Left renal pelvis (tissue), 4 donors: ENCODE measurements at regions not wholly inside any gene's neighbourhood (a gene's known extent, or its start where the extent isn't known, plus 50 kb on each side); places are given as distances from the start of the nearest gene placed in this dataset.
"Not testable (repeated sequence)": the region's sequence is repeated elsewhere in the genome, so short reads cannot be mapped to it uniquely, and the experiment has no call there.

ENCODE experiments used
- DNase-seq, 4 donors: peaks; one replicate each; pipeline ENCODE4 v3.0.0-alpha.2; 2013; ENCODE audit warnings: low read depth in 4 of 4, low spot score in 3 of 4

DNA sequence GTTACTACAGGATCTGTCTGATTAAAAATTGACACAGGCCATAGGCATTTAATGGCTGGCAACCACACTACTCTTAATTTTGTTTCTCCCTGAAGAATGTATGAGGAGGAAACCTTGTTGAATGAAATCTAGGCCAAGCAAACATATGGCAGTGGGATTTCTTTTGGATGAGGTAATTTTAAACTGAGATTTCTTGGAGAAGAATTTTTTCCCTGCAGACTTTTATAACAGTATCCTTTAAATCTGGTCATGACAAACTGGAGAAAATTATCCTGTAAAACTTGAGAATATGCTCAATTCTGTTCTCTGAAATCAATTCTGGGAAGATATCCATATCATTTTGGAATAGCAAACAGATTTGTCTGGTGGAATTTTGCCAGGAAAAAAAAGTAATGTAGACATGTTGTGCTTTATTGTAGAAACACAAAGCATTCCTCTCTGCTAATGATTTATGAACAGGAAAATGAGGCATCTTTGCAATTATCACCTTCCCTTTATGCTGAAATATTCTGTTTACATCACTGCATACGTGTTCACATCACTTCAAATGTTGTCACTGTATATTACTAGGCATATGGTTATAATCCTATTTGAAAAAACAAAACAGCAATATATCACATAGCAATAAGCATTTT, 108.3 kb upstream of the ARSJ start:
- DNase-seq, result no peak

DNA sequence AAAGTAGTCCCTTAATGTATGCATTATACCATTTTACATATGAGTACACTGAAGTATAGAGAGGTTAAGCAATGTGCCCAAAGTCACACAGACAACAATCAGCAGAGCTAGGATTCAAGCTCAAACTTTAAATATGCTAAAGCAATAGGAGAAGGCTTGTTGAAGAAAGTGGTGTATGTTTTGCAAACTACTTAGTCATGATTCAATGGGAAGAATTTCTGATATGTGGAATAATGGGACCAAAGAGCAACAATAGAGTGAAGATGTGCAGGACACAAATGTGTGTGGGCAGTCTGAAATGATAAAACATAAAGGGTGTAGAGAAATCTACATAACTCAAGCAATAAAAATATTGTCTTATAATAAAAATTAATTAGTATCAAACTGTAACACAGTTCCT, 109.0 kb upstream of the ARSJ start:
- DNase-seq, result no peak

DNA sequence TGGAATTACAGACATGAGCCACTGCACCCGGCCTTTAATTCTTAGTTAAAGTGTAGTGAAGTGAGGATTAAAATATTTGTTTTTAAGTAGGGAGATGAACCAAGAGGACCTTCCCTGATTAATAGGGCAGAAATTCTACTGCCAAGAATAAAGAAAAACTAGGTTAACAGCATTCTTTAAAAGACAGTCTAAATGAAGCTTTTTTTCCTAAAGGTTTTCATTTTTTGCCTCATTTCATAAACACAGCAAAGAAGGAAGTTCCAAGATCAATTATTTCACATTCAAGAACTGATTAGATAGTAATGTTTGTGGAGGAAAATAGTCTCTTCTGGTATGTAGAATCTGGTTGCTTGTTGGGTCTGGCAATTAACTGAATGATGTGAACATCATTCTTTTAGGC, 112.1 kb upstream of the ARSJ start:
- no peak for DNase-seq

DNA sequence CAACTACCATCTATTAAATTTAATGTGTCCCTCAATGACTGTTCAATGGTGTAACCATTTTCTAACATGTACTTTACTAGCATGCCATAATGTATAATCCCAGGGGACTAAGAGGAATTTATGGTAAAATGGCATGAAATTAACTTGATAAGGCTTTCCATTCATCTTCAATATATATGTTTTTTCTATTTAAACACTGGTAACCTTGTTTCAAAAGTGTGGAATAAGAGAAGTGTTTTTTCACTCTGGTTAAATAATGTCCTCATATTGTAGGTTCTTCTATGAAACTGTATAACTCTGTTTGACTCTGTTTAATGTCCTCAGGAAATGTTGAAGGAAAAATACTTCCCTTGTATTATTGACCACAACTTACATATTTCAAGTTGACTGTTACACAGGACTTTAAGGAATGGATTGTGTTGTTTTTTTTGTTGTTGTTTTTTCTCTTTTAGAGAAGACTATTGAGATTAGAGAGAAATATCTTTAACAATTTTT, 113.8 kb upstream of the ARSJ start:
- DNase-seq, result no peak

DNA sequence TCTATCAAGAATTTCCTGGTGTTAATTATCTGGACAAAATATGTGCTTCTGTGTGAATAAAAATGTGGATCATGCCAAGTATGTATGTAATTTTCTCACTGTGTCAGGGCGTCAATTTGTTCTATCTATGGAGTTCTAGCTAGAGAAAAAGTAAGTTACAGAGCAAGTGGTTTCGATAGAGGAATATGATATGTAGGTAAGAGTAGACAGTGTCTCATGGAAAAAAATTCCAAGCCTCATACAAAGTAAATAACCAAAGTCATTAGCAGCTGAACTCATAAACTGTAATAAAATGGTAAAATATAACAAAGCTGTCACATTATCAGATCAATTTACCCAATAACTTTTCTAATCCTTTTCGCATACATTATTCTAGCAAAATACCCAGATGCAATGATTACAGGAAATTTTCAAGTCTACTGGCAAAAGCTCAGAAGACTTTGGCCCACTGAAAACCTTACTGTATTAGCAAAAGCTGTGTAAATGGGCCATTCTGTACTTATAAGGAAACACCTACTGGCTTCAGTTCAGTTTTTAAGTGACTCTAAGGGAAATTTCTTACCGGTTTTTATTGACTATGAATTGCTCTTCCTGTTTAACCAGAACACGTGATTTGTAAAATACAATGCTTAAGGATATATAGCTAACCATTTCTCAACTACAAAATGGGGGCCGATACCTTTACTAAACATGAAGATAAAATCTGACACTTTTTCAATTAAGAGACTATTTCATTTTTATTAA, 121.0 kb upstream of the ARSJ start:
- DNase-seq, result no peak

DNA sequence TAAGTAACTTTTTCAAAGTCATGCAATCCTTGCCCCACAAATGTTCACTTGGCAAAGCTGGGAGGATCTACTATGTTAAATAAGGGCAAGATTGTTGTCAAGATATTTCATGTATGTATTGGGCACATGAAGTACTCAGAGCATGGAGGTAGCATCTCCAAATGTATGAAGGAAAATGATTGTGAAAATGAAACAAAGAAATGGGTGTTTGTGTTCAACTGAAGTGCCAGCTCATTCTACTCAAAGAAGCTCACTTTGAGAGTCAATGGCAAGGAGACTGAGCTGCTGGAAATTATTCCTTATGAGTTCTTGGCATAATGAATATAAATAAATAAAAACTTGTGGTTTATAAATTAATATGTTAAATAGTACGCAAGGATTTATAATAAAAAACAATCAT, 124.5 kb upstream of the ARSJ start:
- no peak for DNase-seq

DNA sequence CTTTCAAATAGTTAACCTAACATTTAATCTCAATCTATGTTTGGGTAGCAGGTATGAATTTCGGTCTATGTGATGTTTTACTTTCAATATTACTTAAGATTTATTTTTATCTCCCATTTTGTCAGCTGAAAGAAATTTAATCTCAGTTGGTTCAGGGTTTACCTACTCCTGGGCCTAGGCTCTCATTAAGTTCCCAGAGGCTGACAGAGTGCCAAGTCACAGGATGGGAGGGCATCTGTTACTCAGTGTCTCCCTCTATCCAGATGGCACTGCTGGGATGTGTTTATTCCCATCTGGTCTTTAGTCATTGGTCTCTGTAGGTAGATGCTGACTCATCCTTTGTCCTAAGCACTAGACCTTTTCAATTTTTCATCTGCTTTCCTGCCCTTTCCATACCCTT, 129.4 kb upstream of the ARSJ start:
- DNase-seq, result no peak

DNA sequence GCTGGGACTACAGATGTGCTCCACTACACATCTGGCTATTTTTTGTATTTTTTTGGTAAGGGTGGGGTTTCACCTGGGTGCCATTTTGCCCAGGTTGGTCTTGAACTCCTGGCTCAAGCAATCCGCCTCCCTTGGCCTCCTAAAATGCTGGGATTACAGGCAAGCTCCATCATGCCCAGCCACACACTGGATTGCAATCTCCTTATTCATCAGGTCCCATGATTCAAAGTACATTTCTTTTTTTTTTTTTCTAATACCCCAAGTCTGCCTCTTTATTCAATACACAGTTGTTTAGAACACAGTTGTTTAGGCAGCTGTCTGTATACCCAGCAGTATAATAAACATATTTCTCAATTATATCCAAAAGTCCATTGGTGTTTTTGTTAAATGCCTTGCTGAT, 130.3 kb upstream of the ARSJ start:
- DNase-seq, result no peak

DNA sequence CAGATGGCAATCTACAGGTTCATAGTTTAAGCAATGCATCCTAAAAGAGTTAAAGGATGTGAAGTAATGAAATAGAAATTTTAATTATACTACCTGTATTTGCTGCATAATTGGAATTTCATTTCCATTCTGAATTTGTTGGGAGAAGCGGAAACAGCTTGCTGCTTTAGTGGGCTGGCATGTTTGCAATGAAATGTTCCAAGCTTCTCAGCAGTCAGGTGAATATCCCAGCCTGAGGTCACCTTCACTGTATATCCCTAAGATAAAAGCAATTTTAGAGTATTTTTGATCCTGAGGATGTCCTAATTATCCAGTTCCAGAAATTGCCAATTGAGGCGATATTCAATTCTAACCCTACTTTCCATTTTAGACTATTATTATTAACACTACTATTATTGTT, 136.1 kb upstream of the ARSJ start:
- no peak for DNase-seq

DNA sequence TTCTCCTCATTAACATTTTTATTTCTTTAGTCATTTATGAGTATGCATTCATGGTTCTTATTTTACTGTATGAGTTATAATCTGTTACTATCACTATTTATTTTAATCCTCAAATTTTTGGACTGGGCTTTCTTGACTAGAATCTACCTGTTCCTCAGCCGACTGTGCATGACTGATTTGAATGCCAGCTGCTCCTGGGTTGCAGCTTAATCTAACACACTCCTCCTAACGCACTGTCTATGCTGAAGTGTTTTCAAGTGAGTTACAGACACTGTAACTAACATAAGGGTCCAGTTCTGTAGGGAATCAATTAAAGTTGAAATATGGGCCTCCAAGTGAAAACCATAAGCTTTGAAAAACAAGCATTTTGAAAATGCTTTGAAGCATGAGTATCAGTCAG, 137.4 kb upstream of the ARSJ start:
- no peak for DNase-seq

DNA sequence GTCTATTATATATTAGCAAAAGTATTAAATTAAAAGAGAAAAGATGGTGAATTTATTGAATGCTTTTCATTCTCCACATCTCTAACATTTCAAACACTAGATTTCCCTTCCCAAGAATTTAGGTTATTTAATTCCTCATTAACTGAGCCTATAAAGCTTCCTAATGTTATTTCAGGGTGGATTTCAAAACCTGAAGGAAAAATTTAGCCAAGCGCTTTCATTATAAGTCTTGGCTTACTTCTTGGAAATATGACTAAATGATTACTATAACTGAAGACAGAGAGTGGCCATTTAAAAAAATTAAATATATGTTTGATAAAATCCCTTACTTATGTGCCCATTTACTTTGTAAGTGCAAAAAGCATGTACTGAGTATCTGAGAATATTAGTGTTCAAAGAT, 141.8 kb upstream of the ARSJ start:
- no peak for DNase-seq

DNA sequence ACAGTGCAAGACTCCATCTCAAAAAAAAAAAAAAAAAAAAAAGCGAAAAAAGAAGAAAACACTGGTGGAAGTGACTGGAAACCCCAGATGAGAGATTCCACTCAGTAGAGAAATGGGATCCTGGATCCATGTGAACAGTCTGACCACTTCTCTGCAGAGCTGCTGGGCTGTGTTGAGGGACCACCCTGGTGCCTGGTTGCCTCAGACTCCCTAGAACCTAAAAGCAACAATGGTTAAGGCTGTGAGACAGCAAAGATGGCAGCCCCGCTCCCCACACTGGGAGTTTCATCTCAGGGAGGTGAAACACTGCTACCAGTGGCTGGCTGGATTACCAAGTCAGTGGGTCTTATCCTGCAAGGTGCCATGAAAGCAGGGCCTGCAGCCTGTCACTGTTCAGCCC, 152.8 kb upstream of the ARSJ start:
- DNase-seq, result no peak

DNA sequence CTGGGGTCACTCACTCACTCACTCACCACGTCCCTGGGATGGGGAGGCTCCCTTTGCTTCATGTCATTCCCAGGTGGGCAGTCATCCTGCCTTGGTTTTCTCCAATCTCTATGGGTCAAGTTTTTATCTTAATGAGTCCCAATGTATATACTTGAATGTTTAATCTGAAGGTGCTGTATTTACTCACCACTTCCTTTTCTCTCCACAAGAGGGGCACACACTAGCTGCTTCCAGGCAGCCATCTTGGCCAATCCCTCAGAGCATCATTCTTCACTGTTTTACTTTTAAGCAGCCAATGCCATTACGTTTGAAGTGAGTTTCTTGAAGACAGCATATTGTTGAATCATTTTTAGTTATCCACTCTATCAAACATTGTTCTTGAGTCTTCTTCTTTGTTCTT, 153.4 kb upstream of the ARSJ start:
- DNase-seq, result no peak

DNA sequence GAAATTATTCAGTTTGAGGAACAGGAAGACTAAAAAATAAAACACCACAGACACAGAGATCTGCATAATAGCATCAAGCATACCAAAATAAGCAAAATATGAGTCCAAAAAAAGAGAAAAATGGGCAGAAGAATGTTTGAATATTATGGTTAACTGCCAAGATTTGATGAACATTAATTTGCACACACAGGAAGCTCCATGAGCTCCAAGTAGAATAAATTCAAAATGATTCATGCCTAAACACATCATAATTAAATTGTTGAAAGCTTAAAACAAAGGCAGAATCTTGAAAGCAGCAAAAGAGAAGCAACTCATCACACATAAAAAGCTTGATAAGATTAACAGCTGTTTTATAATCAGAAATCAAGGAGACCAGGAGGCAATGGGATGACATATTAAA, 156.6 kb upstream of the ARSJ start:
- peak in 1 of 4 donors; percentile 1 for DNase-seq

DNA sequence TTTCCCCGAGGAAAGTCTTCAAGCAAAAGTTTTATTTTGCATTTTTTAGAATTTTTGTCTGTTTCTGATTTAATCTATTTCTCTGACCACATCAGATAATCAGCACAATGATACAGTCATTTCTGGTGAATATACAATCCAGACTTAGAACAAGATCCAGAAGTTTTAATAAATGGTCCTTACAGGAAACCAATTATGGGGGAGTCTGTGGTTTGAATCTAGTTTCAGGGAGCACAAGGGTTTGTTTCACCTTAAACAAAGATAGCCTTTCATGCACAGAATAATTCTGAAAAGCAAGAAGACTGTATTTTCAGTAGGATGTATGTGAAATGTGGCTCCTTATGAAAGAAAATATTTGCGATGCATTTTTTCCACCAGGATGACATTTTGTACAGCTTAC, 158.5 kb upstream of the ARSJ start:
- DNase-seq, result no peak

DNA sequence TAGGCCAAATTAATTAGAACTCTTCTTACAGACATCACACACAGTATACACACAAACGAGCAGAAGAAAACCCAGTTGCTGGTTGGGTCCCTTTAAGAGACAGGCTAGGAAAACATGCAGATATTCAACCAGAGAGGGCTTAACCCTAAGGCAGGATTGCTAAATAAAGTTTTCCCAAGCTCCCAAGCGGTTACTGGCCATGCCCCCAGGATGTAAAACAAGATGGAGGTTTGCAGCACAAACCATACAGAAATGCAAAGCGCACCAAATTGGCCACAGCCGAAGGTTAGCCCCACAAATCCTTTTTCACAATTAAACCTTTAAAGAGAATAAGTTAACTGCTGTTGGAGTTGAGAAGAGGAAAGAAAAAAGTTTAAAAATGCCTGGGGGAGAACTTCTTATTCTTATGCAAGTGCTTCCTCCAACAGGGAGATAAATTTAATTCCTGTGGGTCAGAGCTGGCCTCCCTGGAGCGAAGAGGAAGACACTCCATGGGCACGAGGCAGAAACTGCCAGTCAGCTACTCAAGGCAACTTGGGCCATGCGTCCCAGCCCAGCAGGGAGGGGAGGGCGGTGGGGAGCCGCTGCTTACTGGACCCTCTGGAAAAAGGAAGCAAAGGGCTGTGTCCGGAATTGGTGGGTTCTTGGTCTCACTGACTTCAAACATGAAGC, 167.6 kb upstream of the ARSJ start:
- DNase-seq, result no peak

DNA sequence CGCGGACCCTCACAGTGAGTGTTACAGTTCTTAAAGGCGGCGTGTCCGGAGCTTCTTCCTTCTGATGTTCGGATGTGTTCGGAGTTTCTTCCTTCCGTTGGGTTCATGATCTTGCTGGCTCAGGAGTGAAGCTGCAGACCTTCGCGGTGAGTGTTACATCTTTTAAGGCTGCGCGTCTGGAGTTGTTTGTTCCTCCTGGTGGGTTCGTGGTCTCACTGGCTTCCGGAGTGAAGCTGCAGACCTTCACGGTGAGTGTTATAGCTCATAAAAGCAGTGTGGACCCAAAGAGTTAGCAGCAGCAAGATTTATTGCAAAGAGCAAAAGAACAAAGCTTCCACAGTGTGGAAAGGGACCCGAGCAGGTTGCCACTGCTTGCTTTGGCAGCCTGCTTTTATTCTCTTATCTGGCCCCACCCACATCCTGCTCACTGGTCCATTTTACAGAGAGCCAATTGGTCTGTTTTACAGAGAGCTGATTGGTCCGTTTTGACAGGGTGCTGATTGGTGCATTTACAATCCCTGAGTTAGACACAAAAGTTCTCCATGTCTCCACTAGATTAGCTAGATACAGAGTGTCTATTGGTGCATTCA, 168.3 kb upstream of the ARSJ start:
- not testable (repeated sequence) for DNase-seq

DNA sequence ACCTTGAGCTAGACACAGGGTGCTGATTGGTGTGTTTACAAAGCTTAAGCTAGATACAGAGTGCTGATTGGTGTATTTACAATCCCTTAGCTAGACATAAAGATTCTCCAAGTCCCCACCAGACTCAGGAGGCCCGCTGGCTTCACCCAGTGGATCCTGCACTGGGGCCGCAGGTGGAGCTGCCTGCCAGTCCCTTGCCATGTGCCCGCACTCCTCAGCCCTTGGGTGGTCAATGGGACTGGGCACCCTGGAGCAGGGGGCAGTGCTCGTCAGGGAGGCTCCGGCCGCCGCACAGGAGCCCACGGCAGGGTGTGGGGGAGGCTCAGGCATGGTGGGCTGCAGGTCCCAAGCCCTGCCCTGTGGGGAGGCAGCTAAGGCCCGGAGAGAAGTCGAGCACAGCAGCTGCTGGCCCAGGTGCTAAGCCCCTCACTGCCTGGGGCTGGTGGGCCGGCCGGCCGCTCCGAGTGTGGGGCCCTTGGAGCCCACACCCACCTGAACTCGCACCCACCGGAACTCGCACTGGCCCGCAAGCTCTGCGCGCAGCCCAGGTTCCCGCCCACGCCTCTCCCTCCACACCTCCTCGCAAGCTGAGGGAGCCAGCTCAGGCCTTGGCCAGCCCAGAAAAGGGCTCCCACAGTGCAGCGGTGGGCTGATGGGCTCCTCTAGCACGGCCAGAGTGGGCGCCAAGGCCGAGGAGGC, 169.1 kb upstream of the ARSJ start:
- not testable (repeated sequence) for DNase-seq

DNA sequence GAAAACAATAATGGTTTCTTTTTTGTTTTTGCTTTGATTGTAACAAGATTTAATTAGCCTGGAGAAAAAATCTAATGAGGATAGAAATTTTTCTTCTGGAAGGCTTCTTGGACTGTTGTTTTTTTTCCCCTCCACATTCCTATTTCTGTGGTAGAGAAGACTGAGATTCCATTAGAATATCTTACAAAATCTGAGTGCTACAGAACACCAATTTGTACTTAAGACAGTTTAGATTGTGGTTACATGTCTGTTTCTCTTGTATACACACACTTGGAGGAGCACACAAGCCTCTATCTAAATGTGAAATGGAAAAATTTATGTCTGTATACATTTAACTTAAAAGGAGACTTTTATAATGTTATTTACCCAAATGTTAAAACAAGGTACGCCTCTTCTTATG, 176.9 kb upstream of the ARSJ start:
- DNase-seq, result no peak

DNA sequence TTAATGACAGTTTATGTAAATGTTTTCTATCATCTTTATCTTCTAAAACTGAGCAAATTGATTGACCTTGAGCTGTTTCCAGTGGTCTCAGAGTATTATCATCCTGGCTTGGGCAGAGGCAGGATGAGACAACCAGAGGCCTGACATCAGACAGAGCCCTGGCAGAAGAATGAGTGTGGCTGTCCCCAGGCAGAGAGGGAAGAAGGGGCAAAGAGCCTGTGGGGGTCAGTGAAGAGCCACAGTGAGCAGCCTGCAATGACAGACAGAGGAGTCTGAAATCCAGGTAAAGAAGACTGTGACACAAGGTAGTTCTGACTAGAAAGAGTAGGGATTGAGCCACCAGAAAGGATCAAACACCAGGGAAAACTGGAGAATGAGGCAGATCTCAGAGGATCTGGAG, 182.4 kb upstream of the ARSJ start:
- no peak for DNase-seq

DNA sequence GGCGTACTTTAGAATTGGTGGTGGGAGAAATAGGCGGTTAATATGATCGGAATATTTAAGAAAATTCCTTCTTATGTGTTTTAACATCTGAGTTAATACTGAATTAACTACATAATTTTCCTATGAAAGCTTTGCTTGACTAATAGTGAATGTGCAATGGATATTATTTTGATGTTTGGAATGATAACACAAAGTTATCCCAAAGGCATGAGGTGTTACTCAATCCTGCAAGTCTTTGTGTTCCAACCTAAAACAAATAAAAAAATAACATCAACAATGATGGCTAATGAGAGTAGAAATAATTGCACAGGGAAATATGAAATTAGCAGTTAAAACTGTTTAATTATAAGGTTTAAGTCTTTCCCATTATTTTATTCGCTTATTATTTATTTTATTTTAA, 183.6 kb upstream of the ARSJ start:
- no peak for DNase-seq
